Skin of body (tissue), 1 donor: ENCODE measurements at regions not wholly inside any gene's neighbourhood (a gene's known extent, or its start where the extent isn't known, plus 50 kb on each side); places are given as distances from the start of the nearest gene placed in this dataset.

ENCODE experiments used
- DNase-seq: peaks from one replicate; lab custom pipeline; 2025; lab: John Stamatoyannopoulos, UW

GRCh38 chr1:75984781-75985180 lies 52.6 kb upstream of the ASB17 start:
- no peak for DNase-seq

- DNase-seq, result no peak
These were observed 53.6 kb upstream of the ASB17 start for GRCh38 chr1:75985827-75986226.

GRCh38 chr1:75986478-75986877 lies 54.3 kb upstream of the ASB17 start:
- no peak for DNase-seq

- DNase-seq, result no peak
These were observed 56.9 kb upstream of the ASB17 start for GRCh38 chr1:75989121-75989520.

GRCh38 chr1:75990686-75991085 lies 58.5 kb upstream of the ASB17 start:
- DNase-seq, result no peak

GRCh38 chr1:75991497-75992114 lies 59.4 kb upstream of the ASB17 start:
- peak; percentile 19 for DNase-seq

GRCh38 chr1:75992312-75992711 lies 60.1 kb upstream of the ASB17 start:
- DNase-seq, result no peak

GRCh38 chr1:75993661-75994060 lies 61.5 kb upstream of the ASB17 start:
- DNase-seq, result no peak

GRCh38 chr1:75996196-75996595 lies 64.0 kb upstream of the ASB17 start:
- DNase-seq, result no peak

GRCh38 chr1:75999034-75999433 lies 66.8 kb upstream of the ASB17 start:
- no peak for DNase-seq

GRCh38 chr1:76003946-76004345 lies 70.6 kb upstream of the ST6GALNAC3 start:
- DNase-seq, result no peak

GRCh38 chr1:76005765-76006164 lies 68.8 kb upstream of the ST6GALNAC3 start:
- peak; percentile 92 for DNase-seq

GRCh38 chr1:76006234-76006633 lies 68.3 kb upstream of the ST6GALNAC3 start:
- DNase-seq, result peak; percentile 79

- no peak for DNase-seq
These were observed 63.7 kb upstream of the ST6GALNAC3 start for GRCh38 chr1:76010802-76011201.

GRCh38 chr1:76012341-76013205 lies 62.0 kb upstream of the ST6GALNAC3 start:
- no peak for DNase-seq

GRCh38 chr1:76013206-76013581 lies 61.4 kb upstream of the ST6GALNAC3 start:
- no peak for DNase-seq

- no peak for DNase-seq
These were observed 59.0 kb upstream of the ST6GALNAC3 start for GRCh38 chr1:76015478-76016103.

GRCh38 chr1:76018045-76018444 lies 56.5 kb upstream of the ST6GALNAC3 start:
- DNase-seq, result no peak

- DNase-seq, result no peak
These were observed 52.7 kb upstream of the ST6GALNAC3 start for GRCh38 chr1:76021846-76022245.

GRCh38 chr1:76023669-76024435 lies 50.7 kb upstream of the ST6GALNAC3 start:
- no peak for DNase-seq
